ENCODE measurements at regions not wholly inside any gene's neighbourhood (a gene's known extent, or its start where the extent isn't known, plus 50 kb on each side); places are given as distances from the start of the nearest gene placed in this dataset.
A peak's percentile ranks its signal among the peaks of the same experiment; 100 is the strongest.

DNA sequence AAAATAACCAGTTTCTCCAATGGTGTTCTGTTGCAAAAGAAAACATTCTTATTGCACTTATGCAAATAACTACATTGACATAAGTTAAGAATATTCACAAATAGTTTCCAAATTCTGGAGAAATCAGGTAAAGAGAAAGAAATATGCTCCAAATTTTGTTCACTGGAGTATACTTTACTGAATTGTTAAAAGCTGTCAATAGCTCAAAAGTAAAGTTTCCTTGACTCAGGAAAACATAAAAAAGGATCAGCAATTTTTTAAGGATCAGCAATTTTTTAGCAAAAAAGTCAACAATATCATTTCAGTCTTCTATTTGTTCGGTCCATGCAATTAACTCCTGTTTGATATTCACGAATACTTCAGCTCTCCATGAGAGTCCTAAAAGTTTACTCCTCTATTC is 51.6 kb downstream of the ANXA2R start (continued):
- TF ChIP-seq NBN (IDR thresholded peaks at IDR 0.05; ENCODE audit: low read depth), result no peak
- TF ChIP-seq ZNF75A (CRISPR knock-in tag; IDR thresholded peaks at IDR 0.05), result no peak
- no peak for TF ChIP-seq EP400 (IDR thresholded peaks at IDR 0.05)
- TF ChIP-seq CHCHD3 (CRISPR knock-in tag; IDR thresholded peaks at IDR 0.05), result no peak
- TF ChIP-seq, protein P1, sequence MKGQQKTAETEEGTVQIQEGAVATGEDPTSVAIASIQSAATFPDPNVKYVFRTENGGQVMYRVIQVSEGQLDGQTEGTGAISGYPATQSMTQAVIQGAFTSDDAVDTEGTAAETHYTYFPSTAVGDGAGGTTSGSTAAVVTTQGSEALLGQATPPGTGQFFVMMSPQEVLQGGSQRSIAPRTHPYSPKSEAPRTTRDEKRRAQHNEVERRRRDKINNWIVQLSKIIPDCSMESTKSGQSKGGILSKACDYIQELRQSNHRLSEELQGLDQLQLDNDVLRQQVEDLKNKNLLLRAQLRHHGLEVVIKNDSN (CRISPR knock-in tag; IDR thresholded peaks at IDR 0.05), result no peak
- no peak for TF ChIP-seq GATA2 (CRISPR knock-in tag; IDR thresholded peaks at IDR 0.05)
- TF ChIP-seq TRIM24 (IDR thresholded peaks at IDR 0.05), result peak; percentile 57 to 69; a peak in 3 of 4 replicates
- TF ChIP-seq, protein P2, sequence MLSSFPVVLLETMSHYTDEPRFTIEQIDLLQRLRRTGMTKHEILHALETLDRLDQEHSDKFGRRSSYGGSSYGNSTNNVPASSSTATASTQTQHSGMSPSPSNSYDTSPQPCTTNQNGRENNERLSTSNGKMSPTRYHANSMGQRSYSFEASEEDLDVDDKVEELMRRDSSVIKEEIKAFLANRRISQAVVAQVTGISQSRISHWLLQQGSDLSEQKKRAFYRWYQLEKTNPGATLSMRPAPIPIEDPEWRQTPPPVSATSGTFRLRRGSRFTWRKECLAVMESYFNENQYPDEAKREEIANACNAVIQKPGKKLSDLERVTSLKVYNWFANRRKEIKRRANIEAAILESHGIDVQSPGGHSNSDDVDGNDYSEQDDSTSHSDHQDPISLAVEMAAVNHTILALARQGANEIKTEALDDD (IDR thresholded peaks at IDR 0.05), result no peak
- TF ChIP-seq C11orf30 (IDR thresholded peaks at IDR 0.05; ENCODE audit: low read depth), result peak; percentile 87
- TF ChIP-seq, protein P3, sequence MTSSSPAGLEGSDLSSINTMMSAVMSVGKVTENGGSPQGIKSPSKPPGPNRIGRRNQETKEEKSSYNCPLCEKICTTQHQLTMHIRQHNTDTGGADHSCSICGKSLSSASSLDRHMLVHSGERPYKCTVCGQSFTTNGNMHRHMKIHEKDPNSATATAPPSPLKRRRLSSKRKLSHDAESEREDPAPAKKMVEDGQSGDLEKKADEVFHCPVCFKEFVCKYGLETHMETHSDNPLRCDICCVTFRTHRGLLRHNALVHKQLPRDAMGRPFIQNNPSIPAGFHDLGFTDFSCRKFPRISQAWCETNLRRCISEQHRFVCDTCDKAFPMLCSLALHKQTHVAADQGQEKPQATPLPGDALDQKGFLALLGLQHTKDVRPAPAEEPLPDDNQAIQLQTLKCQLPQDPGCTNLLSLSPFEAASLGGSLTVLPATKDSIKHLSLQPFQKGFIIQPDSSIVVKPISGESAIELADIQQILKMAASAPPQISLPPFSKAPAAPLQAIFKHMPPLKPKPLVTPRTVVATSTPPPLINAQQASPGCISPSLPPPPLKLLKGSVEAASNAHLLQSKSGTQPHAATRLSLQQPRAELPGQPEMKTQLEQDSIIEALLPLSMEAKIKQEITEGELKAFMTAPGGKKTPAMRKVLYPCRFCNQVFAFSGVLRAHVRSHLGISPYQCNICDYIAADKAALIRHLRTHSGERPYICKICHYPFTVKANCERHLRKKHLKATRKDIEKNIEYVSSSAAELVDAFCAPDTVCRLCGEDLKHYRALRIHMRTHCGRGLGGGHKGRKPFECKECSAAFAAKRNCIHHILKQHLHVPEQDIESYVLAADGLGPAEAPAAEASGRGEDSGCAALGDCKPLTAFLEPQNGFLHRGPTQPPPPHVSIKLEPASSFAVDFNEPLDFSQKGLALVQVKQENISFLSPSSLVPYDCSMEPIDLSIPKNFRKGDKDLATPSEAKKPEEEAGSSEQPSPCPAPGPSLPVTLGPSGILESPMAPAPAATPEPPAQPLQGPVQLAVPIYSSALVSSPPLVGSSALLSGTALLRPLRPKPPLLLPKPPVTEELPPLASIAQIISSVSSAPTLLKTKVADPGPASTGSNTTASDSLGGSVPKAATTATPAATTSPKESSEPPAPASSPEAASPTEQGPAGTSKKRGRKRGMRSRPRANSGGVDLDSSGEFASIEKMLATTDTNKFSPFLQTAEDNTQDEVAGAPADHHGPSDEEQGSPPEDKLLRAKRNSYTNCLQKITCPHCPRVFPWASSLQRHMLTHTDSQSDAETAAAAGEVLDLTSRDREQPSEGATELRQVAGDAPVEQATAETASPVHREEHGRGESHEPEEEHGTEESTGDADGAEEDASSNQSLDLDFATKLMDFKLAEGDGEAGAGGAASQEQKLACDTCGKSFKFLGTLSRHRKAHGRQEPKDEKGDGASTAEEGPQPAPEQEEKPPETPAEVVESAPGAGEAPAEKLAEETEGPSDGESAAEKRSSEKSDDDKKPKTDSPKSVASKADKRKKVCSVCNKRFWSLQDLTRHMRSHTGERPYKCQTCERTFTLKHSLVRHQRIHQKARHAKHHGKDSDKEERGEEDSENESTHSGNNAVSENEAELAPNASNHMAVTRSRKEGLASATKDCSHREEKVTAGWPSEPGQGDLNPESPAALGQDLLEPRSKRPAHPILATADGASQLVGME (CRISPR knock-in tag; IDR thresholded peaks at IDR 0.05), result no peak
- TF ChIP-seq, protein P4, sequence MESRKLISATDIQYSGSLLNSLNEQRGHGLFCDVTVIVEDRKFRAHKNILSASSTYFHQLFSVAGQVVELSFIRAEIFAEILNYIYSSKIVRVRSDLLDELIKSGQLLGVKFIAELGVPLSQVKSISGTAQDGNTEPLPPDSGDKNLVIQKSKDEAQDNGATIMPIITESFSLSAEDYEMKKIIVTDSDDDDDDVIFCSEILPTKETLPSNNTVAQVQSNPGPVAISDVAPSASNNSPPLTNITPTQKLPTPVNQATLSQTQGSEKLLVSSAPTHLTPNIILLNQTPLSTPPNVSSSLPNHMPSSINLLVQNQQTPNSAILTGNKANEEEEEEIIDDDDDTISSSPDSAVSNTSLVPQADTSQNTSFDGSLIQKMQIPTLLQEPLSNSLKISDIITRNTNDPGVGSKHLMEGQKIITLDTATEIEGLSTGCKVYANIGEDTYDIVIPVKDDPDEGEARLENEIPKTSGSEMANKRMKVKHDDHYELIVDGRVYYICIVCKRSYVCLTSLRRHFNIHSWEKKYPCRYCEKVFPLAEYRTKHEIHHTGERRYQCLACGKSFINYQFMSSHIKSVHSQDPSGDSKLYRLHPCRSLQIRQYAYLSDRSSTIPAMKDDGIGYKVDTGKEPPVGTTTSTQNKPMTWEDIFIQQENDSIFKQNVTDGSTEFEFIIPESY (CRISPR knock-in tag; IDR thresholded peaks at IDR 0.05), result no peak
- TF ChIP-seq POLR3A (IDR thresholded peaks at IDR 0.05; ENCODE audit: borderline replicate concordance, extremely low read depth, insufficient read depth, insufficient read length), result no peak
- TF ChIP-seq ZNF76 (CRISPR knock-in tag; IDR thresholded peaks at IDR 0.05; ENCODE audit: borderline replicate concordance), result no peak
- TF ChIP-seq ZNF282 (CRISPR knock-in tag; IDR thresholded peaks at IDR 0.05), result no peak
- TF ChIP-seq ZNF12 (CRISPR knock-in tag; IDR thresholded peaks at IDR 0.05), result no peak
- TF ChIP-seq ZNF584 (CRISPR knock-in tag; IDR thresholded peaks at IDR 0.05; ENCODE audit: low read depth), result no peak
- TF ChIP-seq, protein P5, sequence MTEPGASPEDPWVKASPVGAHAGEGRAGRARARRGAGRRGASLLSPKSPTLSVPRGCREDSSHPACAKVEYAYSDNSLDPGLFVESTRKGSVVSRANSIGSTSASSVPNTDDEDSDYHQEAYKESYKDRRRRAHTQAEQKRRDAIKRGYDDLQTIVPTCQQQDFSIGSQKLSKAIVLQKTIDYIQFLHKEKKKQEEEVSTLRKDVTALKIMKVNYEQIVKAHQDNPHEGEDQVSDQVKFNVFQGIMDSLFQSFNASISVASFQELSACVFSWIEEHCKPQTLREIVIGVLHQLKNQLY (CRISPR knock-in tag; conservative IDR thresholded peaks at IDR 0.05), result no peak
- TF ChIP-seq TEAD4 (IDR thresholded peaks at IDR 0.05; ENCODE audit: low read length), result 0 out of 2 replicates have a peak, but pooled peaks have one; percentile 9
- no peak for TF ChIP-seq TEAD4 (CRISPR knock-in tag; IDR thresholded peaks at IDR 0.05; ENCODE audit: borderline replicate concordance)
- TF ChIP-seq SRSF7 (optimal IDR thresholded peaks at IDR 0.05; ENCODE audit: low read depth, low read length), result no peak
- TF ChIP-seq HDAC2 (IDR thresholded peaks at IDR 0.05), result no peak

Measured in K562 (cell line).